Tibial nerve (tissue), 4 donors: ENCODE measurements at regions not wholly inside any gene's neighbourhood (a gene's known extent, or its start where the extent isn't known, plus 50 kb on each side); places are given as distances from the start of the nearest gene placed in this dataset.

Experiments used
- DNase-seq, 2 donors: peaks; one replicate each; pipeline ENCODE4 v3.0.0-alpha.2; 2019; ENCODE audit warnings: low spot score in 2 of 2
- H3K27ac ChIP-seq, 4 donors: fragments of 200-600 bp; sonication (generic) in 3 of 4; one replicate each; pipeline ENCODE4 v1.5.1; 2017 to 2019; ENCODE audit warnings: mild to moderate bottlenecking in 1 of 4
- H3K27me3 ChIP-seq, 2 donors: fragments of 200-600 bp; sonication (generic) in 1 of 2; one replicate each; pipeline versions ENCODE4 v1.5.1 to v1.6.0; 2017 to 2019
- H3K36me3 ChIP-seq, 3 donors: fragments of 200-600 bp; sonication (generic); one replicate each; pipeline ENCODE4 v1.5.1; 2018 to 2019
- H3K4me1 ChIP-seq, 4 donors: fragments of 200-600 bp; sonication (generic) in 3 of 4; one replicate each; pipeline ENCODE4 v1.5.1; 2017 to 2019
- H3K4me3 ChIP-seq, 4 donors: fragments of 200-600 bp; sonication (generic) in 3 of 4; one replicate each; pipeline ENCODE4 v1.5.1; 2017 to 2019; ENCODE audit warnings: mild to moderate bottlenecking in 1 of 4, moderate library complexity in 1 of 4
- H3K9me3 ChIP-seq, 4 donors: fragments of 200-600 bp; sonication (generic) in 3 of 4; one replicate each; pipeline ENCODE4 v1.5.1; 2017 to 2019
- EP300 ChIP-seq, 2 donors: sonication (generic); formaldehyde crosslinking; IDR thresholded peaks; one replicate each; pipeline ENCODE4 v1.6.1; 2017; ENCODE audit warnings: antibody characterized with exemption in 2 of 2, mild to moderate bottlenecking in 1 of 2
- POLR2A ChIP-seq, 2 donors: fragments of 450-650 bp; IDR thresholded peaks; one replicate each; pipeline ENCODE4 v1.6.1; 2017; ENCODE audit warnings: antibody characterized with exemption in 2 of 2, mild to moderate bottlenecking in 2 of 2, moderate library complexity in 2 of 2
- WGBS, 2 donors: methylation state at CpG; one replicate each; pipeline ENCODE4 v1.1.5; 2018; 5-methylcytosine and 5-hydroxymethylcytosine counted together
- TF ChIP-seq, protein P1 (sequence below), 5 experiments: fragments of 200-600 bp in 3 of 5; fragments of 450-650 bp in 2 of 5; sonication (generic) in 3 of 5; IDR thresholded peaks; one replicate each; pipeline ENCODE4 v1.5.1; 2016 to 2019; ENCODE audit warnings: antibody characterized with exemption in 5 of 5, mild to moderate bottlenecking in 3 of 5, moderate library complexity in 2 of 5

DNA sequence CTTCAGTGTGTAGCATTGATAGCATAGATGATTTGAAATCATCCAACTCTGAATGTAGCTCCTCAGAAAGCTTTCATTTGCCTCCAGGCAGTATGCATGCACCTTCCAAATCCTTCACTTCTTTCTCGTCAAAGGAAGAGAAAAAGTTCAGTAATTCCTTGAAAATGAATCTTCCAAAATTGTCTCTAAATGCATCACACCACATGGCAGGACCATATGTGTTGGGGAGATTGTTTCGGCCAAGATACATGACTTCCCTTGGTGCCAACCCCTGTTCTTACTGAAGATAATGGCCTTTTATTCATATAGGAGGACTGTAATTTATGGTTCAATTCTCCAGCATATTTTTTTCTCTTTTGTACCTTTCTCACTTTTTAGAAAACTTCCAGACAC is 315.6 kb upstream of the SPRY2 start:
- DNase-seq = no peak
- Histone ChIP-seq H3K4me3 (no peak overlapping the region), H3K27ac (no peak overlapping the region), H3K9me3 (peaks cover 0 to 11% (median 0%) of the 10 kb centered on the region in 4 donors), H3K27me3 (no peaks in the 10 kb centered on the region), H3K4me1 (no peaks in the 10 kb centered on the region), H3K36me3 (no peaks in the 10 kb centered on the region)
- 93 to 97% methylated on average over 2 of the region's 2 CpGs for WGBS, 2 donors
- TF ChIP-seq, protein P1, sequence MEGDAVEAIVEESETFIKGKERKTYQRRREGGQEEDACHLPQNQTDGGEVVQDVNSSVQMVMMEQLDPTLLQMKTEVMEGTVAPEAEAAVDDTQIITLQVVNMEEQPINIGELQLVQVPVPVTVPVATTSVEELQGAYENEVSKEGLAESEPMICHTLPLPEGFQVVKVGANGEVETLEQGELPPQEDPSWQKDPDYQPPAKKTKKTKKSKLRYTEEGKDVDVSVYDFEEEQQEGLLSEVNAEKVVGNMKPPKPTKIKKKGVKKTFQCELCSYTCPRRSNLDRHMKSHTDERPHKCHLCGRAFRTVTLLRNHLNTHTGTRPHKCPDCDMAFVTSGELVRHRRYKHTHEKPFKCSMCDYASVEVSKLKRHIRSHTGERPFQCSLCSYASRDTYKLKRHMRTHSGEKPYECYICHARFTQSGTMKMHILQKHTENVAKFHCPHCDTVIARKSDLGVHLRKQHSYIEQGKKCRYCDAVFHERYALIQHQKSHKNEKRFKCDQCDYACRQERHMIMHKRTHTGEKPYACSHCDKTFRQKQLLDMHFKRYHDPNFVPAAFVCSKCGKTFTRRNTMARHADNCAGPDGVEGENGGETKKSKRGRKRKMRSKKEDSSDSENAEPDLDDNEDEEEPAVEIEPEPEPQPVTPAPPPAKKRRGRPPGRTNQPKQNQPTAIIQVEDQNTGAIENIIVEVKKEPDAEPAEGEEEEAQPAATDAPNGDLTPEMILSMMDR (IDR thresholded peaks at IDR 0.05) = no peak
- TF ChIP-seq EP300 (IDR thresholded peaks at IDR 0.05) = no peak
- no peak for TF ChIP-seq POLR2A (IDR thresholded peaks at IDR 0.05)

DNA sequence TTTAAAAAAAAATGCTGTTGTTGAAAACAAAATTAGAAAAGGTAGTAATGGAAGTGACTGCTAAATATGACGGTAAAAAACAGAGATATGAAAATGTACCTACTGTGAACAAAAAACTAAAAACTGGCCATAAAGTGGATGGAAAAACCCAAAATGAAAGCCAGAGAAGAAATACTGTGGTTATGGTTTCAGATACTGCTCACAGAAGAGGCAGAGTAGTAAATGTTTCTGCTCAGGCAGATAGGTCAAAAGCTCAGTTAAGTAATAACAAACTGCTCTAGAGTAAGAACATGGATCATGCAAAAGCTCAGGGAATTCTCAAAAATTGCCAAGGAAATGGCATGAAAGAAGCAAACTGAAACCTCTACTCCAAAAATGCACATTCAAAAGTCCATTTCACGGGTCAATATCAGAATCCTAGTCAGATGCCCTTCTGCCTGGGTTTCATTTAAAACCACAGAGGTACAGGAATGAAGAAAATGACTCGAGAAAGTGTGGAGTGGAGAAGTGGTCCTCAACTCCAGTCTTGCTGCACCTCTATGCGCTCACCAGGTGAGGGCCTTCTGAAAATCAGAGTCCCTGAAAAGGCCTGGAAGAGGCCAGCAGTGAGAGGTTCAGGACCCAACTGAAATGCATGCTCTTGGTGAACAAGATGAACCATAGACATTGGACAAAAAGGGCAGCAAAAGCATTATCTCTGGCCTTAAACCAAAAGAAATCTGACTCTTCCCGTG is 315.0 kb upstream of the SPRY2 start:
- no peaks in the 10 kb centered on the region for H3K27me3 ChIP-seq
- TF ChIP-seq POLR2A (IDR thresholded peaks at IDR 0.05) (no peak), EP300 (IDR thresholded peaks at IDR 0.05) (no peak)
- H3K9me3 ChIP-seq = peaks cover 0 to 11% (median 0%) of the 10 kb centered on the region in 4 donors
- DNase-seq = no peak
- no peaks in the 10 kb centered on the region for H3K36me3 ChIP-seq
- 85 to 91% methylated on average over 5 of the region's 5 CpGs for WGBS, 2 donors
- no peak overlapping the region for H3K27ac ChIP-seq
- no peak overlapping the region for H3K4me3 ChIP-seq
- no peaks in the 10 kb centered on the region for H3K4me1 ChIP-seq

DNA sequence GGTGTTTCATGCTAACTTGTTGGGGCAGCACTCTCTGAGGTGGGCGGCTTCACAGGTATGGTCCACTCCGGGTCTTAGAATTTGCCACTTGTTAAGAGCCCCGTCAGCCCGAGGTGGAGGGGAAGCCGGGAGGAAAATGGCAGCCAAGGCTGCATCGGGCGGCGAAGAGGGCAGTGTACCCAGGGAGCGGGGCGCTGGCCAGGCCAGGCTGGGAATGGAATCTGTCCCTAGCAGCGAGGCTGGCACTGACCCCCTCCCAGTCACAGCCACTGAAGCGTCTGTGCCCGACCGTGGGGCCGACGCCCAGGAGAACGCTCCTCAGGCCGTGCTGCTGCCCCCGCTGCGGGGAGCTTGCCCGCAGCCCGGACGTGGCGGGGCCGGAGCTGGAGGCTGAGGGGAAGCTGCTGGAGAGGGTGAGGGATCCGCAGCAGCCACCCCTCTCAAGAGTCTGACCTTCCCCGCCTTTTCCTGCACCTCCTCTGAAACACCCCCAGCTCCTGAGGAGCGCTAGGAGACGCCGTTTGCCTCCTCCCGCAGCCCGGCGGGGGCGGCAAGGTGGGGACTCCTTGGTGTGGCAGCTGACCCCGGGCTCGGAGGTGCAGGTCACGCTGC is 313.8 kb upstream of the SPRY2 start:
- Histone ChIP-seq H3K4me3 (no peak overlapping the region), H3K27ac (no peak overlapping the region), H3K27me3 (no peaks in the 10 kb centered on the region), H3K9me3 (peaks cover 0 to 11% (median 0%) of the 10 kb centered on the region in 4 donors), H3K4me1 (no peaks in the 10 kb centered on the region), H3K36me3 (no peaks in the 10 kb centered on the region)
- WGBS, 2 donors = 71 to 85% methylated on average over 24 to 31 of the region's 37 CpGs
- no peak for DNase-seq
- TF ChIP-seq EP300 (IDR thresholded peaks at IDR 0.05) (no peak), POLR2A (IDR thresholded peaks at IDR 0.05) (no peak)
- TF ChIP-seq, protein P1 (IDR thresholded peaks at IDR 0.05) = no peak

DNA sequence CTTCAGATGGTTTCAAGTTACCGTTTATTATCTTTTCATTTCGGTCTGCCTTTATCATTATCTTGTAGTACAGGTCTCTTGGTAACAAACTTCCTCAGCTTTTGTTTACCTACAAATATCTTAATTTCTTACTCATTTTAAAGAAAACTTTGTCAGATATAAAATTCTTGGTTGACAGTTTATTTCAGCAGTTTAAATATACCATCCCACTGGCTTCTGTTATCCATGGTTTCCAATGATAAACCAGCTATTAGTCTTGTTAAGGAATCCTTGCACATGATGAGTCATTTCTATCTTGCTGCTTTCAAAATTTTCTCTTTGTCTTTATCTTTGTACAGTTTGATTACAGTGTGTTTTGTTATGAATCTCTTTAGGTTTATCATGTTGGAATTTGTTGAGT is 308.3 kb upstream of the SPRY2 start:
- DNase-seq = no peak
- no peak for TF ChIP-seq EP300 (IDR thresholded peaks at IDR 0.05)
- no peak for TF ChIP-seq POLR2A (IDR thresholded peaks at IDR 0.05)
- TF ChIP-seq, protein P1 (IDR thresholded peaks at IDR 0.05) = no peak

DNA sequence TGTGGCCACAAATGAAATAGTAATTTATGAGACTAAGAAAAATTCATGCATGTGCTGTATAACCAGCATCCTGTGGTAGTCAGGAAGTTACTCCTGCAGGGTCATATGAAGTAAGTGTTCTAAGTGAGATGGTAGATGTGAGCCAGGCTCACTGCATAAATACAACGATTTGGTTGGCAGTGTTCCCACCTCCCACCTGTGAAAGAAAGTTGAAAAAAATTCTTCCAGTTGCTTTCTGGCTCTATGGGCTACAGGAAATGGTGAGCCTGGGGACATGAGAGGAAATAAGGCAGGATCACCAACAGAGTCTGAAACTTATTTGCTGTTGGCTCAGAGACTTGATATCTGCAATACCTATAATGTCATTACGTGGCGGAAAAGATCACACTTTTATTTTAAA is 301.7 kb upstream of the SPRY2 start:
- H3K9me3 ChIP-seq = no peaks in the 10 kb centered on the region
- TF ChIP-seq POLR2A (IDR thresholded peaks at IDR 0.05) = no peak
- TF ChIP-seq EP300 (IDR thresholded peaks at IDR 0.05) = no peak
- TF ChIP-seq, protein P1 (IDR thresholded peaks at IDR 0.05) = no peak

More for the DNA sequence above, 308.3 kb upstream of the SPRY2 start:
- H3K4me3 ChIP-seq = no peak overlapping the region
- no peaks in the 10 kb centered on the region for H3K27me3 ChIP-seq
- no peak overlapping the region for H3K27ac ChIP-seq
- no peaks in the 10 kb centered on the region for H3K4me1 ChIP-seq
- 92 to 96% methylated on average over 2 of the region's 2 CpGs for WGBS, 2 donors
- peaks cover 0 to 10% (median 0%) of the 10 kb centered on the region in 4 donors for H3K9me3 ChIP-seq
- no peaks in the 10 kb centered on the region for H3K36me3 ChIP-seq

More for the DNA sequence above, 301.7 kb upstream of the SPRY2 start:
- WGBS, 2 donors = 62 to 72% methylated on average over 3 of the region's 3 CpGs
- H3K4me3 ChIP-seq = no peak overlapping the region
- no peaks in the 10 kb centered on the region for H3K27me3 ChIP-seq
- no peak overlapping the region for H3K27ac ChIP-seq
- H3K36me3 ChIP-seq = no peaks in the 10 kb centered on the region
- no peak for DNase-seq
- no peaks in the 10 kb centered on the region for H3K4me1 ChIP-seq
